Body of pancreas (tissue), 4 donors: ENCODE measurements at regions not wholly inside any gene's neighbourhood (a gene's known extent, or its start where the extent isn't known, plus 50 kb on each side); places are given as distances from the start of the nearest gene placed in this dataset.

Experiments used
- POLR2A ChIP-seq, 3 donors: fragments of 450-650 bp; IDR thresholded peaks; one replicate each; pipeline ENCODE4 v1.6.1; 2016; ENCODE audit warnings: antibody characterized with exemption in 3 of 3, mild to moderate bottlenecking in 2 of 3
- TF ChIP-seq, protein P1 (sequence below), 7 experiments: fragments of 450-650 bp in 4 of 7; fragments of 200-600 bp in 3 of 7; sonication (generic) in 3 of 7; IDR thresholded peaks; one replicate each; pipeline ENCODE4 v1.5.1; 2016 to 2019; ENCODE audit warnings: antibody characterized with exemption in 7 of 7

- TF ChIP-seq, protein P1, sequence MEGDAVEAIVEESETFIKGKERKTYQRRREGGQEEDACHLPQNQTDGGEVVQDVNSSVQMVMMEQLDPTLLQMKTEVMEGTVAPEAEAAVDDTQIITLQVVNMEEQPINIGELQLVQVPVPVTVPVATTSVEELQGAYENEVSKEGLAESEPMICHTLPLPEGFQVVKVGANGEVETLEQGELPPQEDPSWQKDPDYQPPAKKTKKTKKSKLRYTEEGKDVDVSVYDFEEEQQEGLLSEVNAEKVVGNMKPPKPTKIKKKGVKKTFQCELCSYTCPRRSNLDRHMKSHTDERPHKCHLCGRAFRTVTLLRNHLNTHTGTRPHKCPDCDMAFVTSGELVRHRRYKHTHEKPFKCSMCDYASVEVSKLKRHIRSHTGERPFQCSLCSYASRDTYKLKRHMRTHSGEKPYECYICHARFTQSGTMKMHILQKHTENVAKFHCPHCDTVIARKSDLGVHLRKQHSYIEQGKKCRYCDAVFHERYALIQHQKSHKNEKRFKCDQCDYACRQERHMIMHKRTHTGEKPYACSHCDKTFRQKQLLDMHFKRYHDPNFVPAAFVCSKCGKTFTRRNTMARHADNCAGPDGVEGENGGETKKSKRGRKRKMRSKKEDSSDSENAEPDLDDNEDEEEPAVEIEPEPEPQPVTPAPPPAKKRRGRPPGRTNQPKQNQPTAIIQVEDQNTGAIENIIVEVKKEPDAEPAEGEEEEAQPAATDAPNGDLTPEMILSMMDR (IDR thresholded peaks at IDR 0.05), result no peak
- no peak for TF ChIP-seq POLR2A (IDR thresholded peaks at IDR 0.05)
Observed at GRCh38 chr16:48684148-48684547, 74.2 kb upstream of the N4BP1 start.
